NCI-H2081 (cell line): ENCODE measurements at regions not wholly inside any gene's neighbourhood (a gene's known extent, or its start where the extent isn't known, plus 50 kb on each side); places are given as distances from the start of the nearest gene placed in this dataset.
"Not testable (repeated sequence)": the region's sequence is repeated elsewhere in the genome, so short reads cannot be mapped to it uniquely, and the experiment has no call there.

Experiments
- DNase-seq, 2 experiments: peaks; one replicate each; lab custom pipeline; 2025; lab: John Stamatoyannopoulos, UW

DNA sequence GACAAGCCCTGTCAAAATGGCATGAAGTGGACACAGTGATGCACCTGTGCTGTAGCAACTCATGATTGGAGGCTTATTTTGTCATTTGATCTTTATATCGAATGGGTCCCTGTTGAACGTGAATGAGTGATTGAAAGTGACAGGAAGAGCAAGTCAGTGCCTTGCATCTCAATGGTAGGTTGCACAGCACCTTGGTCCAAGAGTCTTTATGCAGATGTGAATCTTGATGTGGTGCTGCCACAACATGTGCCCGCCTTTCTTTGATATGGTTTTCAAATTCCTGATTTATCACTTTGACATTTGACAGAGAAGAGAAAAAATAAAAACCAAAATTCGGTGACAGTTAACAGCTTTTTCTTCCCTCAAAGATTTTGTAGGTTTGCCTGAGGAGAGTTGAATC lies 1182.4 kb downstream of the DNAJB9 start:
- DNase-seq = no peak

- no peak for DNase-seq
Measured at GRCh38 chr7:109757713-109758112, 1188.0 kb downstream of the DNAJB9 start.

GRCh38 chr7:109763611-109764010 lies 1193.9 kb downstream of the DNAJB9 start:
- peak in 1 of 2 experiments; percentile 44 for DNase-seq

- no peak for DNase-seq
Measured at GRCh38 chr7:109772161-109772560, 1202.5 kb downstream of the DNAJB9 start.

- no peak for DNase-seq
Measured at GRCh38 chr7:109782806-109783205, 1213.1 kb downstream of the DNAJB9 start.

DNA sequence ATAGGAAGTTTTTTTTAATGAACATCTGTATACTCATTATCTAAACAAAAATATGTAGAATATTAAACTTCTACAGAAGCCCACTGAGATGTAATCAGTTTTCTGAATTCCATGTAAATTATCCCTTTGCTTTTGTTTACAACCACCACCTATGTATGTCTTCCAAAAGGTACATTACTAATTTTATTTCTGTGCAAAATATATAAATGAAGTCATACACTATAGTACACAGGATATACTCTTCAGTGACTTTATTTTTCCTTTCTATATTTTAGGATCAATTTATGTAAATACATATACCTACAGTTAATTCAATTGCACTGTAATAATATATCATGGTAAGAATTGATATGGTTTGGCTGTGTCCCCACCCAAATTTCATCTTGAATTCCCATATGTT lies 1236.9 kb downstream of the DNAJB9 start:
- no peak for DNase-seq

DNA sequence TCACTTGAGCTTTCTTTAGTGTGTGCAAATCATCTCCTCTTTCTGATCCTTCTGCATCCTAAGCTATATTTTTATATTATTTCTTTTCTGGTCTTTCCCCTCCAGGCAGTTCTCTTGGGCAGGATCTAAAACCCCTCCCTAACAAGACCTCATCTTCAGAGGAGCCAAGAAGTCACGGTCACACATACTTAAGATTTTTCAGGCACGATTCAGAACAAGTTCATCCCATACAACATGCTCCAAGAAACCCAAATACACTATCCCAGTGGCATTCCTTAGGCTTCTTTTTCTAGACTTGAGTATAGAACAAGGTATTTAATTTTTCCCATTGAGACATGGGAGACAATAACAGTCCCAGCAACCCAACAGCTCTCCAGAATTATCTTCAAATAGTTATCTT lies 1251.5 kb downstream of the DNAJB9 start:
- DNase-seq = no peak

- no peak for DNase-seq
Measured at GRCh38 chr7:109834851-109835250, 1256.1 kb upstream of the LRRN3 start.

- peak in 1 of 2 experiments; percentile 16 for DNase-seq
Measured at GRCh38 chr7:109835577-109835976, 1255.3 kb upstream of the LRRN3 start.

- no peak for DNase-seq
Measured at GRCh38 chr7:109836016-109836415, 1254.9 kb upstream of the LRRN3 start.

DNA sequence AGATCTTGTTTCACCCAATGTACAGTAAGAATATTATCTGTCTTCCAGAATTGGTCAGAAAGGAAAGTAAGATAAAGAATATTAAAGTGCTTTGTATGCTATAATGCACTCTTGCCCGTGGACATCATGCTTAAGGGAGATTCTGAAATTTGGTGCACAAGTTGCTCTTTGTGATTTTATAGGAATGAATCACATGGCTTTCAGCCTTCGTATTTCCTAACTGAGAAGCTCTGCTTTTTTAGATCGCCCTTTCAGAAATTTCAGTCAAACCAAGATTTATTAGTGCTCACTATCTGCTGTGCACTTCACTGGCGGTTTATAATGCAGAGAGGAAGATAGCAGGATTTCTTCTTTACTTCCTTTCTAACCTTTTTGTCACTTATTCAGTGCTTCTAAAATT lies 1248.5 kb upstream of the LRRN3 start:
- no peak for DNase-seq

- peak in 1 of 2 experiments; percentile 28 for DNase-seq
Measured at GRCh38 chr7:109844362-109844761, 1246.6 kb upstream of the LRRN3 start.

- no peak for DNase-seq
Measured at GRCh38 chr7:109864230-109864629, 1226.7 kb upstream of the LRRN3 start.

GRCh38 chr7:109868215-109868860 lies 1222.6 kb upstream of the LRRN3 start:
- DNase-seq = no peak

- DNase-seq = peak in 1 of 2 experiments; percentile 24
Measured at GRCh38 chr7:109873296-109873695, 1217.6 kb upstream of the LRRN3 start.

GRCh38 chr7:109879287-109879828 lies 1211.6 kb upstream of the LRRN3 start:
- DNase-seq = peak; percentile 51 to 76

DNA sequence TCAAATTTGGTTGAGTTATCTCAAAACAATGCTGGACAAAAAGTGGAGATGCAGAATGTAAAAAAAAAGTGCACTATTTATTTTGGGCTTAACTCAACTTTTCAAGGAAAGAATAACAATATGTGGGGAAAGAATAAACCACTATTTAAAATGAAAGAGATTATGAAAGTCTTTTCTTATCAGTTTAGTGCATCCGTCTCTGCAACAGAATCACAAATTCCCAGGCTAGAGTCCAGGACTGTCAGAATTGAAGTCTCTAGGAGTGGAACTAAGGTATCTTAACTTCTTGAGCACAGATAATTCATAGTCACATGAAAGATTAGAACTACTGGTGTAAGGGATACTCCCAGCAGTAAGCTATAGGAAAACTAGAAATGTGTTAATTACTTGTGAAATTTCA lies 1200.3 kb upstream of the LRRN3 start:
- DNase-seq = no peak

DNA sequence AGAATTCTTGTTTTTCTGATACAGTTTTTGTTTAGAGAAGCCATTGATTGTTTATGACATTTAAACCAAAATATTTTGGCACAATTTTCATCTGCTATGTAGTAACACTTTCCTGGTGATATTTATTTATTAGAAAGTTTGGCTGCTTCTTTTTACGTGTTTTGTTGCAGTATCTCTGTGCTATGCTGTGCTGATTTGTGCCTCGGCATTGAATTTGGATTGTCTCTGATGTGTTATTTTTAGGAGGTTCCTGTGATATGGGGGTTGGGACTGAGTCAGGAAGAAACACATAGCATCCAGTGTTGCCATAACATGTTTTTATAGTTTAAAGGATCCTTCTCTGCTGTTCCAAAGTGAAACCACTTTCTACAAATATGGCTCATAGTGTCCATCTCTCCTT lies 1197.7 kb upstream of the LRRN3 start:
- DNase-seq = no peak

GRCh38 chr7:109895536-109895935 lies 1195.4 kb upstream of the LRRN3 start:
- DNase-seq = no peak

DNA sequence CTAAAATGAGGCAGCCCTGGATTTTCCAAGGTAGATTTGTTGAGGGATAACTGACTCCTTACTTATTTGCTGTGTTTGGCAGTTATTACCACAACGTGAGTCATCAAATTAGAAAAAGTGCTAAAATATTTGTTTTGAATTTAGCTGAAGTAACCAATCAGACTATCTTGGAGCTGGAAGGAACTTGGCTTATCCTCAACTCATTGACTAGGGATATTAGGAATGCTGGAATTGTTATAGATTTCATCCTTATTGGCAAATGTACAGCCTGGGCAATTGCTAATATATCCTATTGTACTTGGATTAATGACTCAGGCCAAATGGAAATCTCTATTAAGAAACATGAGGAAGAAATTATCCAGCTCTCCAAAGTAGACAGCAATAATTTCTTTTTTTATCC lies 1189.0 kb upstream of the LRRN3 start:
- no peak for DNase-seq

- not testable (repeated sequence) for DNase-seq
Measured at GRCh38 chr7:109905368-109906065, 1185.4 kb upstream of the LRRN3 start.

DNA sequence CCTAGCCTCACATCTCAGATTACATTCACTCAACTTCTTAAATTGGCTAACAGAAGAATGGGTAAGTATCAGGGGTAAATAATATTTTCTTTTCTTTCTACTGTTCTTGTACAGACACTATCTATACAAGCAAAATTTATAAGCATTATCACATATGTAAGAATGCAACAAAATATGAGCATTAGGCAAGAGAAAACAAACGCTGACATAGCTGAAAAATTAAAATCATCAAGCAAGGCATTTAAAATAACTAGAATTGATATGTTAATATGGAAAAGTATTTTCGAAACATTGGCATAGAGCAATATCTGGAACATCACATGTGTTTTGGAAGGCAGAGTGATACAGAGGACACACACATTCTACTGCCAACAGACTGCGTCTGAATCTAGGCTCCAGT lies 1175.3 kb upstream of the LRRN3 start:
- DNase-seq = no peak

- peak in 1 of 2 experiments; percentile 10 for DNase-seq
Measured at GRCh38 chr7:109926738-109927137, 1164.2 kb upstream of the LRRN3 start.
